IPS-18a (cell line): ENCODE measurements at regions not wholly inside any gene's neighbourhood (a gene's known extent, or its start where the extent isn't known, plus 50 kb on each side); places are given as distances from the start of the nearest gene placed in this dataset.

Source experiments
- H3K27ac ChIP-seq: one replicate; pipeline ENCODE4 v1.5.1; 2013; ENCODE audit warnings: low read length
- H3K27me3 ChIP-seq: one replicate; pipeline ENCODE4 v1.6.1; 2013; ENCODE audit warnings: mild to moderate bottlenecking, low read length; ENCODE audit not compliant: control insufficient read depth, insufficient read depth
- H3K36me3 ChIP-seq: one replicate; pipeline ENCODE4 v1.6.1; 2013; ENCODE audit warnings: low read depth, low read length; ENCODE audit not compliant: control insufficient read depth
- H3K4me1 ChIP-seq: one replicate; pipeline ENCODE4 v1.6.1; 2013; ENCODE audit warnings: low read depth, low read length; ENCODE audit not compliant: control insufficient read depth
- H3K4me3 ChIP-seq: one replicate; pipeline ENCODE4 v1.5.1; 2013; ENCODE audit warnings: low read length
- H3K9ac ChIP-seq: one replicate; pipeline ENCODE4 v1.6.1; 2013; ENCODE audit warnings: mild to moderate bottlenecking, low read length, moderate library complexity
- H3K9me3 ChIP-seq: one replicate; pipeline ENCODE4 v1.6.1; 2013; ENCODE audit warnings: low read depth, low read length; ENCODE audit not compliant: control insufficient read depth

GRCh38 chr13:89791971-89792630, 1555.4 kb upstream of the MIR17HG start:
- Histone ChIP-seq H3K4me3 (no peak overlapping the region), H3K36me3 (no peaks in the 10 kb centered on the region), H3K9ac (no peak overlapping the region), H3K27ac (no peak overlapping the region), H3K9me3 (no peaks in the 10 kb centered on the region), H3K4me1 (peaks cover 3% of the 10 kb centered on the region), H3K27me3 (no peaks in the 10 kb centered on the region)

GRCh38 chr13:89796196-89796595, 1551.3 kb upstream of the MIR17HG start:
- Histone ChIP-seq H3K9ac (no peak overlapping the region), H3K4me3 (no peak overlapping the region), H3K27ac (no peak overlapping the region), H3K4me1 (peaks cover 3% of the 10 kb centered on the region), H3K9me3 (no peaks in the 10 kb centered on the region), H3K36me3 (no peaks in the 10 kb centered on the region), H3K27me3 (no peaks in the 10 kb centered on the region)

GRCh38 chr13:89803839-89804238, 1543.6 kb upstream of the MIR17HG start:
- Histone ChIP-seq H3K4me3 (no peak overlapping the region), H3K9me3 (no peaks in the 10 kb centered on the region), H3K27ac (no peak overlapping the region), H3K27me3 (no peaks in the 10 kb centered on the region), H3K36me3 (no peaks in the 10 kb centered on the region), H3K4me1 (no peaks in the 10 kb centered on the region), H3K9ac (no peak overlapping the region)

DNA sequence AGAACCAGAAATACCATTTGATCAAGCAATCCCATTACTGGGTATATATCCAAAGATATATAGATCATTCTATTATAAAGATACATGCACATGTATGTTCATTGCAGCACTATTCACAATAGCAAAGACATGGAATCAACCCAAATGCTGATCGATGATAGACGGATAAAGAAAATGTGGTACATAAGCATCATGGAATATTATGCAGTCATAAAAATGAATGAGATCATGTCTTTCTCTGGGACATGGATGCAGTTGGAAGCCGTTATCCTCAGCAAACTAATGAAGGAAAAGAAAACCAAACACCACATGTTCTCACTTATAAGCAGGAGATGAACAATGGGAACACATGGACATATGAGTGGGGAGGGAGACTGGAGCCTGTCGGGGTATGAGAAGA, 1540.9 kb upstream of the MIR17HG start:
- no peaks in the 10 kb centered on the region for H3K27me3 ChIP-seq
- H3K9ac ChIP-seq = no peak overlapping the region
- no peaks in the 10 kb centered on the region for H3K4me1 ChIP-seq
- no peaks in the 10 kb centered on the region for H3K9me3 ChIP-seq
- no peaks in the 10 kb centered on the region for H3K36me3 ChIP-seq
- H3K27ac ChIP-seq = no peak overlapping the region
- H3K4me3 ChIP-seq = no peak overlapping the region

DNA sequence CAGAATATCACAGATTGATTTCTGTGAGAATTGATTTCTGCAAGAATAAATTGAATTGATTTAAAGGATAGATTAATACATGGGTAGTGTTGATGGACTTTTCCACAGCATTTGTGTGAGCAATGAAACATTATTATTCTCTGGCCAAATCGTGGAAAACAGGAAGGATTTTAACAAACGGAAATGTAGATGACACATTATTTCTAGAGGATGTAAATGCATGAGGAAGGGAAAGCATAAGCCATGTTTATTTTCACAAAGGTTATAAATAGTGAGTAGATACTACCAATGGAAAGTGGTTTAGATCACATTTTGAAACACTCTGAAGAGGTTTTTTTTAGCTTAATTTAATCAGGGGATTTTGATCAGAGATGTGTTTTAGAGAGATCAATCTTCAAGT, 1534.6 kb upstream of the MIR17HG start:
- no peaks in the 10 kb centered on the region for H3K27me3 ChIP-seq
- no peaks in the 10 kb centered on the region for H3K4me1 ChIP-seq
- no peak overlapping the region for H3K27ac ChIP-seq
- H3K36me3 ChIP-seq = no peaks in the 10 kb centered on the region
- H3K9ac ChIP-seq = no peak overlapping the region
- H3K9me3 ChIP-seq = no peaks in the 10 kb centered on the region
- no peak overlapping the region for H3K4me3 ChIP-seq

- H3K27me3 ChIP-seq = no peaks in the 10 kb centered on the region
- no peak overlapping the region for H3K4me3 ChIP-seq
- no peaks in the 10 kb centered on the region for H3K9me3 ChIP-seq
These were observed 1531.1 kb upstream of the MIR17HG start for GRCh38 chr13:89816404-89816803.

GRCh38 chr13:89822467-89822866, 1525.0 kb upstream of the MIR17HG start:
- no peaks in the 10 kb centered on the region for H3K27me3 ChIP-seq

More at GRCh38 chr13:89816404-89816803, 1531.1 kb upstream of the MIR17HG start:
- H3K4me1 ChIP-seq = no peaks in the 10 kb centered on the region
- no peak overlapping the region for H3K27ac ChIP-seq
- H3K9ac ChIP-seq = no peak overlapping the region
- no peaks in the 10 kb centered on the region for H3K36me3 ChIP-seq

GRCh38 chr13:89827552-89827951, 1519.9 kb upstream of the MIR17HG start:
- Histone ChIP-seq H3K36me3 (no peaks in the 10 kb centered on the region), H3K4me1 (no peaks in the 10 kb centered on the region), H3K9me3 (no peaks in the 10 kb centered on the region), H3K27me3 (no peaks in the 10 kb centered on the region), H3K27ac (no peak overlapping the region), H3K4me3 (no peak overlapping the region), H3K9ac (no peak overlapping the region)

More at GRCh38 chr13:89822467-89822866, 1525.0 kb upstream of the MIR17HG start:
- Histone ChIP-seq H3K9me3 (no peaks in the 10 kb centered on the region), H3K36me3 (no peaks in the 10 kb centered on the region), H3K27ac (no peak overlapping the region), H3K4me1 (no peaks in the 10 kb centered on the region), H3K9ac (no peak overlapping the region), H3K4me3 (no peak overlapping the region)

GRCh38 chr13:89828506-89828905, 1519.0 kb upstream of the MIR17HG start:
- no peak overlapping the region for H3K9ac ChIP-seq
- no peaks in the 10 kb centered on the region for H3K4me1 ChIP-seq
- no peak overlapping the region for H3K4me3 ChIP-seq
- H3K36me3 ChIP-seq = no peaks in the 10 kb centered on the region
- H3K27ac ChIP-seq = no peak overlapping the region
- H3K27me3 ChIP-seq = no peaks in the 10 kb centered on the region
- no peaks in the 10 kb centered on the region for H3K9me3 ChIP-seq

- Histone ChIP-seq H3K4me3 (no peak overlapping the region), H3K4me1 (no peaks in the 10 kb centered on the region)
These were observed 1516.3 kb upstream of the MIR17HG start for GRCh38 chr13:89831157-89831556.

GRCh38 chr13:89832827-89833226, 1514.7 kb upstream of the MIR17HG start:
- Histone ChIP-seq H3K4me1 (no peaks in the 10 kb centered on the region), H3K9ac (no peak overlapping the region), H3K27ac (no peak overlapping the region), H3K9me3 (no peaks in the 10 kb centered on the region), H3K27me3 (no peaks in the 10 kb centered on the region), H3K4me3 (no peak overlapping the region), H3K36me3 (no peaks in the 10 kb centered on the region)

More at GRCh38 chr13:89831157-89831556, 1516.3 kb upstream of the MIR17HG start:
- Histone ChIP-seq H3K9ac (no peak overlapping the region), H3K36me3 (no peaks in the 10 kb centered on the region), H3K27ac (no peak overlapping the region), H3K9me3 (no peaks in the 10 kb centered on the region), H3K27me3 (no peaks in the 10 kb centered on the region)

- no peak overlapping the region for H3K27ac ChIP-seq
These were observed 1503.9 kb upstream of the MIR17HG start for GRCh38 chr13:89843621-89844020.

More at GRCh38 chr13:89843621-89844020, 1503.9 kb upstream of the MIR17HG start:
- Histone ChIP-seq H3K27me3 (no peaks in the 10 kb centered on the region), H3K4me3 (no peak overlapping the region), H3K36me3 (no peaks in the 10 kb centered on the region), H3K9me3 (no peaks in the 10 kb centered on the region), H3K9ac (no peak overlapping the region), H3K4me1 (no peaks in the 10 kb centered on the region)
